ENCODE measurements at regions not wholly inside any gene's neighbourhood (a gene's known extent, or its start where the extent isn't known, plus 50 kb on each side); places are given as distances from the start of the nearest gene placed in this dataset.

DNA sequence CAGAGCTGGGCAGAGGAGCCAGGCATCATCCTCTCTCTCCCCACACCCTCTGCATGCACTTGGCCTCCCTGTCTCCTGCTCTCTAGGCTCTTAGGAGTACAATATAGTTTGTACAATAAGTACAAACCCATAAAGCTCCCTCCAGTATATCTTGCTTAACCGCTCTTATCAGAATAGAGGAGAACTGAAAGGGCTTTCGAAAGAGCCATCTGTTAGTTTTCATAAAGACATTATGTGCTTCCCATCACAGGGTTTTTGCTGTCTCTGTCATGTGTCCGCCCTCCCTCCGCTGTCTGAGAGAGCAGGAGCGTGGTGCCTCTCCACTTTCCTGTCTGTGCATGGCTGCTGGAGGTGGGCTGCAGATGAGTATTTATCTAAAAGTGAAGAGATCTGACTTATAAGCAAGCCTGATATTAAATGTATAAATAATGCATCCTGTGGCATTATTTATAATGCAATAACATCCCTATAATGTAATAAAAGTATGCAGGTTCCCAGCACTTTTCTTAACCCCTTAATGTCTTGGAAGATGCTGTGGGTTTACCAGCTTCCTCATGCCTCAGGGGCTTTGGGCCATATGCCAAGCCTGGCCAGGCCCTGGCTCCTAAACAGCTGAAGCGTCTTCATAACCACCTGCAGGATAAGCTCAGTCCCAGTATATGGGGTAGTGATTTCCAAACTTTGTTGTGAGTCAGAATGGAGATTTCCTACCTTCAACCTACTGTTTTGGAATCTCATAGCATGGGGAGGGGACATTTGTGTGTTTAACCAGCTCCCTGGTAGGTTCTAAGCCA is 297.1 kb downstream of the DHX35 start:
- no peak for TF ChIP-seq CTCF (IDR thresholded peaks at IDR 0.05; ENCODE audit: insufficient read depth, low read length)
- no peak for TF ChIP-seq POLR2AphosphoS5 (IDR thresholded peaks at IDR 0.05; ENCODE audit: low read depth)
- TF ChIP-seq GABPA (IDR thresholded peaks at IDR 0.05; ENCODE audit: low read depth): no peak
- TF ChIP-seq REST (IDR thresholded peaks at IDR 0.05; ENCODE audit: insufficient replicate concordance, low read depth): no peak
- no peak for TF ChIP-seq SPI1 (IDR thresholded peaks at IDR 0.05; ENCODE audit: borderline replicate concordance, low read depth)
